PFSK-1 (cell line): ENCODE measurements at regions not wholly inside any gene's neighbourhood (a gene's known extent, or its start where the extent isn't known, plus 50 kb on each side); places are given as distances from the start of the nearest gene placed in this dataset.

Experiments
- FOXP2 ChIP-seq: optimal IDR thresholded peaks from 2 replicates; pipeline ENCODE3; 2011; ENCODE audit warnings: borderline replicate concordance, control low read depth, inconsistent platforms; ENCODE audit not compliant: insufficient read depth; ENCODE audit errors: extremely low read length, extremely low read depth
- POLR2AphosphoS5 ChIP-seq: IDR thresholded peaks from 2 replicates; pipeline ENCODE4 v1.6.1; 2012; ENCODE audit warnings: low read depth, mild to moderate bottlenecking, control low read depth, low read length, moderate library complexity
- SIN3A ChIP-seq: IDR thresholded peaks from 2 replicates; pipeline ENCODE4 v1.6.1; 2012; ENCODE audit warnings: mild to moderate bottlenecking, low read length, moderate library complexity, borderline replicate concordance; ENCODE audit not compliant: insufficient read depth
- TAF1 ChIP-seq: IDR thresholded peaks from 2 replicates; pipeline ENCODE4 v1.6.1; 2012; ENCODE audit warnings: low read length, control low read depth, borderline replicate concordance; ENCODE audit not compliant: insufficient read depth
- TF ChIP-seq, protein P1 (sequence below), 2 experiments: IDR thresholded peaks; 2 replicates each; pipeline versions ENCODE4 v1.6.1 to v1.8.0; 2011 to 2012; ENCODE audit warnings: low read depth in 2 of 2, low read length in 2 of 2, control low read depth in 1 of 2, inconsistent platforms in 1 of 2, mild to moderate bottlenecking in 1 of 2, moderate library complexity in 1 of 2; ENCODE audit not compliant: insufficient read depth in 1 of 2

GRCh38 chr5:133849116-133849515 is 119.3 kb downstream of the C5orf15 start:
- no peak for TF ChIP-seq POLR2AphosphoS5
- TF ChIP-seq FOXP2 = no peak
- TF ChIP-seq, protein P1, sequence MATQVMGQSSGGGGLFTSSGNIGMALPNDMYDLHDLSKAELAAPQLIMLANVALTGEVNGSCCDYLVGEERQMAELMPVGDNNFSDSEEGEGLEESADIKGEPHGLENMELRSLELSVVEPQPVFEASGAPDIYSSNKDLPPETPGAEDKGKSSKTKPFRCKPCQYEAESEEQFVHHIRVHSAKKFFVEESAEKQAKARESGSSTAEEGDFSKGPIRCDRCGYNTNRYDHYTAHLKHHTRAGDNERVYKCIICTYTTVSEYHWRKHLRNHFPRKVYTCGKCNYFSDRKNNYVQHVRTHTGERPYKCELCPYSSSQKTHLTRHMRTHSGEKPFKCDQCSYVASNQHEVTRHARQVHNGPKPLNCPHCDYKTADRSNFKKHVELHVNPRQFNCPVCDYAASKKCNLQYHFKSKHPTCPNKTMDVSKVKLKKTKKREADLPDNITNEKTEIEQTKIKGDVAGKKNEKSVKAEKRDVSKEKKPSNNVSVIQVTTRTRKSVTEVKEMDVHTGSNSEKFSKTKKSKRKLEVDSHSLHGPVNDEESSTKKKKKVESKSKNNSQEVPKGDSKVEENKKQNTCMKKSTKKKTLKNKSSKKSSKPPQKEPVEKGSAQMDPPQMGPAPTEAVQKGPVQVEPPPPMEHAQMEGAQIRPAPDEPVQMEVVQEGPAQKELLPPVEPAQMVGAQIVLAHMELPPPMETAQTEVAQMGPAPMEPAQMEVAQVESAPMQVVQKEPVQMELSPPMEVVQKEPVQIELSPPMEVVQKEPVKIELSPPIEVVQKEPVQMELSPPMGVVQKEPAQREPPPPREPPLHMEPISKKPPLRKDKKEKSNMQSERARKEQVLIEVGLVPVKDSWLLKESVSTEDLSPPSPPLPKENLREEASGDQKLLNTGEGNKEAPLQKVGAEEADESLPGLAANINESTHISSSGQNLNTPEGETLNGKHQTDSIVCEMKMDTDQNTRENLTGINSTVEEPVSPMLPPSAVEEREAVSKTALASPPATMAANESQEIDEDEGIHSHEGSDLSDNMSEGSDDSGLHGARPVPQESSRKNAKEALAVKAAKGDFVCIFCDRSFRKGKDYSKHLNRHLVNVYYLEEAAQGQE (IDR thresholded peaks at IDR 0.05; ENCODE audit: insufficient read depth in 1 of 2, low read depth in 2 of 2, low read length in 2 of 2) = no peak

DNA sequence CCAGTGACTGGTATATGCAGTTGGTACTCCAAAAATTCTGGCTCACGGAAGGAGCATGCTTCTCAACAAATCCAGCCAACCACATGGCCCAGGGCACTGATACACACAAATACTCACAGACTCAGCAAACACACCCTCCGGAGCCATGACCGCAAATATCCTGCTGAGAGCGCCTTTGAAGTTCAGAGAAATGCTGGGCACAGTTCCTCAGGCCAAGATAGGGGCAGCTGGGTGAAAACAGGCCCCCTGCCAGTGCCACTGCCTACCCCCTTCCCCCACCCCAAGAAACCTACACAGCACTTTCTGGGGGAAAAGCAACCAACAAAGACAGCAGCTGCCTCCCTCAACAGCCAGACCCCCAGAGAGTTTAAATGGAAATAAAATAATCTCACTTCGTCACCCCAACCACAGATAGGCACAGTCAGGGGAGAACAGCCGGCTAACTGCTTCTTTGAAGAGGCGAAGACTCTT is 120.0 kb downstream of the C5orf15 start:
- TF ChIP-seq SIN3A (no peak), FOXP2 (no peak), TAF1 (no peak), POLR2AphosphoS5 (no peak)
- TF ChIP-seq, protein P1 (IDR thresholded peaks at IDR 0.05; ENCODE audit: insufficient read depth in 1 of 2, low read depth in 2 of 2, low read length in 2 of 2) = no peak

DNA sequence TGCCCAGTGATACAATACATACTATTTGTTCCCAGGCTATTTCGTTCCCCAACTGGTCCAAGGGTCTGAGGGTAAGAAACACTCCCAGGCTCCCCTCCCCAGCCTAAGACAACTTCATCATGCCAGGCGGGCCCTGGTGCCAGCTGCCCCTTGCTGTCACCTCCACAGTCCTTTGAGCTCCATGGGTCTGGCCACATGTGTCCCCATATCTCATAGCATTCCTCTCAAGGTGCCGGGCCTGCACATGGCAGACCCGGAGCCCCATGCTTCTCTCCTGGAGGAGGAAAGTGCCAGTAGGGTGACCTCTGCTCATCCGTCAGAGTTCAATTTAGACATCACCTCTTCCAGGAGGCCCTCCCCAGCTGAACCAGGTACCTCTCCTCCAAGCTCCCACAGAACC is 120.5 kb downstream of the C5orf15 start:
- TF ChIP-seq TAF1 = no peak
- TF ChIP-seq FOXP2 = no peak
- TF ChIP-seq POLR2AphosphoS5 = no peak
- TF ChIP-seq, protein P1 (IDR thresholded peaks at IDR 0.05; ENCODE audit: insufficient read depth in 1 of 2, low read depth in 2 of 2, low read length in 2 of 2) = no peak

GRCh38 chr5:133847301-133847700 is 121.1 kb downstream of the C5orf15 start:
- no peak for TF ChIP-seq POLR2AphosphoS5
- TF ChIP-seq, protein P1 (IDR thresholded peaks at IDR 0.05; ENCODE audit: insufficient read depth in 1 of 2, low read depth in 2 of 2, low read length in 2 of 2) = no peak
- TF ChIP-seq TAF1 = no peak
- TF ChIP-seq SIN3A = no peak
- no peak for TF ChIP-seq FOXP2

- TF ChIP-seq SIN3A (no peak), TAF1 (no peak), FOXP2 (no peak), POLR2AphosphoS5 (no peak)
- TF ChIP-seq, protein P1 (IDR thresholded peaks at IDR 0.05; ENCODE audit: insufficient read depth in 1 of 2, low read depth in 2 of 2, low read length in 2 of 2) = no peak
These were observed 121.8 kb downstream of the C5orf15 start for GRCh38 chr5:133846478-133847226.
